ENCODE measurements at regions not wholly inside any gene's neighbourhood (a gene's known extent, or its start where the extent isn't known, plus 50 kb on each side); places are given as distances from the start of the nearest gene placed in this dataset.

GRCh38 chr13:44236370-44236769, 137.3 kb upstream of the SERP2 start:
- Histone ChIP-seq H4K20me1 (ENCODE audit: insufficient read depth, low read length) (no peaks in the 10 kb centered on the region), H3K27ac (ENCODE audit: extremely low read length, insufficient read depth, low read length) (no peak overlapping the region), H3K4me3 (replicated peaks in 1 of 3; ENCODE audit: insufficient read depth in 1 of 3, low read depth in 2 of 3, low read length in 3 of 3) (no peak overlapping the region), H3K79me2 (ENCODE audit: insufficient read depth, low read length) (no peaks in the 10 kb centered on the region), H3K27me3 (ENCODE audit: control insufficient read depth in 1 of 2, insufficient read depth in 2 of 2, low read length in 2 of 2) (peaks cover 0 to 6% of the 10 kb centered on the region in 2 experiments; a peak in 2 of 5 replicates), H3K36me3 (replicated peaks in 1 of 2; ENCODE audit: control insufficient read depth in 1 of 2, insufficient read depth in 2 of 2, low read length in 2 of 2) (no peaks in the 10 kb centered on the region), H3K4me2 (ENCODE audit: low read depth, low read length) (no peak overlapping the region), H3K9ac (ENCODE audit: insufficient read depth, low read depth, low read length) (no peak overlapping the region), H3K9me3 (ENCODE audit: low read length) (no peaks in the 10 kb centered on the region), H2AFZ (ENCODE audit: low read length) (no peak overlapping the region), H3K4me1 (ENCODE audit: insufficient read depth, low read length) (no peaks in the 10 kb centered on the region)
- WGBS (ENCODE audit: low lambda C conversion rate): 0% methylated on average over 1 of the region's 1 CpG
- CTCF ChIA-PET (ENCODE audit: low intra/inter-chr PET ratio, low total read pairs): no interaction called here
- no TSS peak for BruUV-seq (replicated peaks)
- FAIRE-seq: no peak
- TF ChIP-seq HOXA9 (CRISPR knock-in tag; IDR thresholded peaks at IDR 0.05; ENCODE audit: borderline replicate concordance) (no peak), KDM2A (CRISPR knock-in tag; IDR thresholded peaks at IDR 0.05; ENCODE audit: borderline replicate concordance, low read depth) (no peak), FOXP1 (IDR thresholded peaks at IDR 0.05) (no peak), FOXP1 (CRISPR knock-in tag; IDR thresholded peaks at IDR 0.05) (no peak), RCOR2 (CRISPR knock-in tag; IDR thresholded peaks at IDR 0.05) (no peak)
- ATAC-seq: no peak
- intact Hi-C loops (cut with micrococcal nuclease; ENCODE audit: unreplicated experiment) (no loop called here), in situ Hi-C loops (cut with HindIII; ENCODE audit: extremely low pct_ligation_motif_present, low pct_unique_long_range_greater_than_20kb) (no loop called here)
- no peak for DNase-seq (ENCODE audit: low spot score)
- POLR2A ChIA-PET: no interaction called here

GRCh38 chr13:44236801-44237207, 136.8 kb upstream of the SERP2 start:
- Histone ChIP-seq H3K9me3 (ENCODE audit: low read length) (no peaks in the 10 kb centered on the region), H4K20me1 (ENCODE audit: insufficient read depth, low read length) (no peaks in the 10 kb centered on the region), H3K9ac (ENCODE audit: insufficient read depth, low read depth, low read length) (no peak overlapping the region), H3K27me3 (ENCODE audit: control insufficient read depth in 1 of 2, insufficient read depth in 2 of 2, low read length in 2 of 2) (peaks cover 0 to 6% of the 10 kb centered on the region in 2 experiments; a peak in 2 of 5 replicates), H2AFZ (ENCODE audit: low read length) (no peak overlapping the region), H3K4me3 (replicated peaks in 1 of 3; ENCODE audit: insufficient read depth in 1 of 3, low read depth in 2 of 3, low read length in 3 of 3) (no peak overlapping the region), H3K36me3 (replicated peaks in 1 of 2; ENCODE audit: control insufficient read depth in 1 of 2, insufficient read depth in 2 of 2, low read length in 2 of 2) (no peaks in the 10 kb centered on the region), H3K4me2 (ENCODE audit: low read depth, low read length) (no peak overlapping the region), H3K27ac (ENCODE audit: extremely low read length, insufficient read depth, low read length) (no peak overlapping the region), H3K79me2 (ENCODE audit: insufficient read depth, low read length) (no peaks in the 10 kb centered on the region), H3K4me1 (ENCODE audit: insufficient read depth, low read length) (no peaks in the 10 kb centered on the region)
- in situ Hi-C loops (cut with HindIII; ENCODE audit: extremely low pct_ligation_motif_present, low pct_unique_long_range_greater_than_20kb) (no loop called here), intact Hi-C loops (cut with micrococcal nuclease; ENCODE audit: unreplicated experiment) (no loop called here)
- DNase-seq (ENCODE audit: low spot score) (no peak), ATAC-seq (no peak), FAIRE-seq (no peak)
- POLR2A ChIA-PET: no interaction called here
- no TSS peak for BruUV-seq (replicated peaks)
- TF ChIP-seq IKZF1 (IDR thresholded peaks at IDR 0.05) (no peak), ZHX1 (CRISPR knock-in tag; IDR thresholded peaks at IDR 0.05; ENCODE audit: low read depth) (no peak)
- CTCF ChIA-PET (ENCODE audit: low intra/inter-chr PET ratio, low total read pairs): no interaction called here
- WGBS (ENCODE audit: low lambda C conversion rate): 69% methylated on average over 4 of the region's 5 CpGs
